A673 (cell line): ENCODE measurements at regions not wholly inside any gene's neighbourhood (a gene's known extent, or its start where the extent isn't known, plus 50 kb on each side); places are given as distances from the start of the nearest gene placed in this dataset.

ENCODE experiments used
- EZH2 ChIP-seq: fragments of 200-600 bp; sonication (generic); IDR thresholded peaks from 2 replicates; pipeline ENCODE4 v1.6.1; 2017; ENCODE audit warnings: borderline replicate concordance, low read depth, mild to moderate bottlenecking, mixed read lengths, antibody characterized with exemption, low read length; ENCODE audit not compliant: poor library complexity, severe bottlenecking
- TF ChIP-seq, protein P1 (sequence below): fragments of 300-800, 200-600 bp; sonication (generic); conservative IDR thresholded peaks from 2 replicates; pipeline ENCODE4 v1.5.1; 2017; ENCODE audit warnings: low read depth, mild to moderate bottlenecking, antibody characterized with exemption, low read length, moderate library complexity, mixed read lengths

GRCh38 chr21:35871906-35872305 is 188.4 kb downstream of the SETD4 start:
- TF ChIP-seq, protein P1, sequence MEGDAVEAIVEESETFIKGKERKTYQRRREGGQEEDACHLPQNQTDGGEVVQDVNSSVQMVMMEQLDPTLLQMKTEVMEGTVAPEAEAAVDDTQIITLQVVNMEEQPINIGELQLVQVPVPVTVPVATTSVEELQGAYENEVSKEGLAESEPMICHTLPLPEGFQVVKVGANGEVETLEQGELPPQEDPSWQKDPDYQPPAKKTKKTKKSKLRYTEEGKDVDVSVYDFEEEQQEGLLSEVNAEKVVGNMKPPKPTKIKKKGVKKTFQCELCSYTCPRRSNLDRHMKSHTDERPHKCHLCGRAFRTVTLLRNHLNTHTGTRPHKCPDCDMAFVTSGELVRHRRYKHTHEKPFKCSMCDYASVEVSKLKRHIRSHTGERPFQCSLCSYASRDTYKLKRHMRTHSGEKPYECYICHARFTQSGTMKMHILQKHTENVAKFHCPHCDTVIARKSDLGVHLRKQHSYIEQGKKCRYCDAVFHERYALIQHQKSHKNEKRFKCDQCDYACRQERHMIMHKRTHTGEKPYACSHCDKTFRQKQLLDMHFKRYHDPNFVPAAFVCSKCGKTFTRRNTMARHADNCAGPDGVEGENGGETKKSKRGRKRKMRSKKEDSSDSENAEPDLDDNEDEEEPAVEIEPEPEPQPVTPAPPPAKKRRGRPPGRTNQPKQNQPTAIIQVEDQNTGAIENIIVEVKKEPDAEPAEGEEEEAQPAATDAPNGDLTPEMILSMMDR = no peak
- TF ChIP-seq EZH2 = no peak
